UCSD-AML1 (cell line): ENCODE measurements at regions not wholly inside any gene's neighbourhood (a gene's known extent, or its start where the extent isn't known, plus 50 kb on each side); places are given as distances from the start of the nearest gene placed in this dataset.

Experiments used
- DNase-seq: peaks from one replicate; lab custom pipeline; 2025; ENCODE audit not compliant: unreplicated experiment; lab: John Stamatoyannopoulos, UW

- no peak for DNase-seq
Measured at GRCh38 chr6:9957215-9957759, 457.6 kb downstream of the TFAP2A start.

DNA sequence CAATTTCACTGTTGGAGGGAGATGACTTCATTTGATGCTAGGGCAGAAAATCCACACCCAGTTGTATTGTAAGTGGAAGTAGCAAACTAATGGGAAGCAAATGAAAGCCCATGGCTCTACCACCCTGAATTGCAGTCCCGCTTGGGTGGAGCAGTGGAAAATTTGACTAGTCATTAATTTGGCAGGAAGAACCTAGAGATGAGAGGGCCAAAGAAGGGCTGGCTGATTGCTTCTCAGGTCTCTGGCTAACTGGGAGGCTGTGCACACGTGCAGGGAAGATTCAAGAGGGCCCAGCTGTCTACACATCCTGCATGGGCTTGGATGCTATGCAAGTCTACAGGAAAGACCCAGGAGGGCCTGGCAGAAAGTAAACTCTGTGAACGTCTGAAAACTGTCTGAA, 466.2 kb downstream of the TFAP2A start:
- no peak for DNase-seq

DNA sequence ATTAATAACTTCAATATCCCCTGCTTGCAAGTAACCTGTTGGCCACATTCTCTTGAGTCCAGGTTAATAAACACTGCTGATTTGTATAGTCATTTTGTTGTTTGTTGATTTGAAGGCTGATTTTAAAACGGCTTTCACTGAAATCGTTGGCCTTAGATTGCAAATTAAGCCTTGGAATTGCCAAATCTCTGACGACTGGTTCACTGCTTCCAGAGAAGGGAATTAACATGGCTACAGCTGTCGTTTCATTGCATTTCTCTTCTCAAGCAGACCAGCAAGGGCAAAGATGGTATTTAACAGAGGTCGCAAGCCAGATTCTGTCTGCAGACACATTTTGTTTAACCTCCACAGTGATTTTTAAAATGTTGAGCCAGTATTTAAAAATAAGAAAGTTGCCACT, 470.9 kb downstream of the TFAP2A start:
- no peak for DNase-seq

DNA sequence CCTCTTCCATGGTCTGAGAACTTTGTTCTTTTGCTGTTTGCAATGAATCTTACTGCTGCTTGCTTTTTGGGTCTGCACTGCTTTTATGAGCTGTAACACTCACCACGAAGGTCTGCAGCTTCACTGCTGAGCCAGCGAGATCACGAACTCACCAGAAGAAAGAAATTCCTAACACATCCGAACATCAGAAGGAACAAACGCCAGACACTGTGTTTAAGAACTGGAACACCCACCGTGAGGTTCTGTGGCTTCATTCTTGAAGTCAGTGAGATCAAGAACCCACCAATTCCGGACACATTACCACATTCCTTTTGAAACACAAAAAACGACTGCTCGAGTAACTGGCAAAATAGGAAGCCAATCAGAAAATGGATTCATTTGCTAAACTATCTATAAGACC, 471.8 kb downstream of the TFAP2A start:
- DNase-seq = no peak

DNA sequence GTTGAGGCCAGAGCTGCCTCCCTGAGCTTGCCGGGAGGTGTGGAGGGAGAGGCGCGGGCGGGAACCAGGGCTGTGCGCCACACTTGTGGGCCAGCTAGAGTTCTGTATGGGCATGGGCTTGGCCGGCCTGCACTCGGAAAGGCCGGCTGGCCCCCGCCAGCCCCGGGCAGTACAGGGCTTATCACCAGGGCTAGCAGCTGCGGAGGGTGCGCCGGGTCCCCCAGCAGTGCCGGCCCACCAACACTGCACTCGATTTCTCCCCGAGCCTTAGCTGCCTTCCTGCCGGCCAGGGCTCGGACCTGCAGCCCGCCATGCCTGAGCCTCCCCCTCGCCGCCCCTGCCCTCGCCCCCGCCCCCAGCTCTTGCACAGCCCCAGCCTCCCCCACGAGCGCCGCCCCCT, 472.7 kb downstream of the TFAP2A start:
- DNase-seq = no peak

DNA sequence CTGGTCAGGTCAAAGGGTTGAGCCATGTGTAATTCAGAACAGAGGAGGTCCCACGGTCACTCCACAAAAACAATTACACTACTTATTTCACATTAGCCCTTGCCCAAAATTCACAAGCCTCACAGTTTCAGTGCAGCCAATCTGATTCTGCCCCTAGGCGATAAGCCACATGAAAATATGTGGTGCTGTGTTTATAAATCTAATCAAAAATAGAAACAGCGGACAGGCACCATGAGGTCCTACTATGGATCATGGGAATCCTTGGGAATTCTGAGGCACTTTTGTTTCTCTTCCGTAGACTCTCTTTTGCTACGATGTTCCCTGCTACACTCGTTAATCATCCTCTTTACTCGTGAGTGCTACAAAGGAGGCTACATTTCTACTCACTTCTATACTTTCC, 476.1 kb downstream of the TFAP2A start:
- no peak for DNase-seq

DNA sequence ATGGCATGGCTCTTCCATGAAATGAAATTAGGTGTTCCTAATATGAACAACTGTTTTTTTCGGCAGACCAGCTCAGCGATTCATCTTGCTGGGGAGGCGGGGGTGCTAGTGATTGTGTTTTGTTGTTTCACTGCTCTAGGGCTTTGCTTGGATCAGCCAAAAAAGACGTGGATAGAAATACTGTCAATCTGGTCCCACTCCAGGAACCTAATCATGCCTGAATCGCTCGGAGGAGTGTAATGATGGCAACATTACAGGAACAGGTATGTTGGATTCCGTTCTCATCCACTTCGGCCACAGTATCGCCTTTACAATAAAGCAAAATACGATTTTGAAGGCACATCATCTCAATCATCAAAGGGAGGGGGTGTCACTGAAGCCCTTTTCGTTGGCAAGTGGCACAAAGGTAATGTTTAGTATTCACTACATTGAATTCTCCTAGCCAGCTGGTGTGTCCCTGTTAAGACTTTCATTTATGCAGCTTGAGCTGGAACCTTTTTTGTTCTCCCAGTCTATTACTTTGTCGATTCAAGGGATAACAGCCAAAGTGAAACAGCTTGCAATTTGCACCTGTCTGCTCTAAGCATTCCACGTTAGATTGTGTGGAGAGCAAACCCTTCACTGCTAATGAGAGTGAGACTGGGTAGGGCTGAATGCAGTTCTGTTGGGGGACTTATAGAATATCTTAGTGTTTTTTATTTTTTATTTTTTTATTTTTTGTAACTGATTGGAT, 477.7 kb downstream of the TFAP2A start:
- no peak for DNase-seq

- DNase-seq = no peak
Measured at GRCh38 chr6:9936551-9936950, 478.3 kb downstream of the TFAP2A start.

GRCh38 chr6:9933677-9934076, 481.2 kb downstream of the TFAP2A start:
- DNase-seq = no peak

- no peak for DNase-seq
Measured at GRCh38 chr6:9927275-9927674, 487.6 kb downstream of the TFAP2A start.

DNA sequence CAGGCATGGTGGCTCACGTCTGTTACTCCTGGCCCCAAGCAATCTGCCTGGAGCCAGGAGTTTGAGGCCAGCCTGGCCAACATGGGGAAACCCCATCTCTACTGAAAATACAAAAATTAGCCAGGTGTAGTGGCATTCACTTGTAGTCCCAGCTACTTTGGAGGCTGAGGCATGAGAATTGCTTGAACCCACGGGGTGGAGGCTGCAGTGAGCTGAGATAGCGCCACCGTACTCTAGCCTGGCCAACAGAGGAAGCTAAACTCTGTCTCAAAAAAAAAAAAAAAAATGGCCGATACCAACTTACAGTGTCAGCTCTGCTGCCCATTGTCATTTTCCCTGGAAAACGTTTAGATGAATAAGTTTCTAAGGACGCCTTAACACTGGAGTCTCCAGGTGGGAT, 489.9 kb downstream of the TFAP2A start:
- DNase-seq = no peak

GRCh38 chr6:9921366-9921765, 493.5 kb downstream of the TFAP2A start:
- no peak for DNase-seq

- DNase-seq = no peak
Measured at GRCh38 chr6:9914951-9915350, 499.9 kb downstream of the TFAP2A start.

DNA sequence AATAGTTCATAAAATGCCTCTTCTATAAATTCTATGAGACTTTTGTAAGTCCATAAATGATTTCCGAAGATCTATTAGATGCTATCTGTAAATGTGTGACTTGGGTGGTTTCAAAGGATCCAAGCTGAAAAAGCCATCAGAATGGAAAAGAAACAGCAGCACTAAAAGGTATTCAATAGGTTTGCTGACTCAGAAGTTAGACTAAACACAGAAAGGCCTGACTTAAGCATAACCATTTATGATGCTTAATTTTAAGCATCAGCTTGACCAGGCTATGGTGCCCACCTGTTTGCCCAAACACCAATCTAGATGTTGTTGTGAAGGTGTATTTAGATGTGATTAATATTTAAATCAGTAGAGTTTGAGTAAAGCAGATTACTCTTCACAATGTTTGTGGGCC, 513.5 kb downstream of the TFAP2A start:
- DNase-seq = no peak

GRCh38 chr6:9896806-9897205, 518.1 kb downstream of the TFAP2A start:
- no peak for DNase-seq

DNA sequence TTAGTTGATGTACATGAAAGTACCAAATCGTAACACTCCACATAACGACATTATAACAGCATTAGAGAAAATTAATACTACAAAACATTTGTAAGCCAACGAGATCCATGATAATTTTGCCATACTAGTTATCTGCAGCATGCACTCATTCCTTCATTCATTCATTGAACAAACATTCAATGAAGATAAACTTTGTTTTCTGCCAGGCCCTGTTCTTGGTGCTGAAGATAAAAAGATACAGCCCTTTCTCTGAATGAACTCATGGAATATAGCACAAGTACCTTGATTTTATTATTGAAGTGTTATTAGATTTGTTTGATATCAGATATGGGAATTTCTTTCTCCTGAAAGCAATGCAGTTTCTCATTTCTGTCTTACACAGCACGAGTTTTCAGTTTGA, 524.0 kb downstream of the TFAP2A start:
- DNase-seq = no peak

DNA sequence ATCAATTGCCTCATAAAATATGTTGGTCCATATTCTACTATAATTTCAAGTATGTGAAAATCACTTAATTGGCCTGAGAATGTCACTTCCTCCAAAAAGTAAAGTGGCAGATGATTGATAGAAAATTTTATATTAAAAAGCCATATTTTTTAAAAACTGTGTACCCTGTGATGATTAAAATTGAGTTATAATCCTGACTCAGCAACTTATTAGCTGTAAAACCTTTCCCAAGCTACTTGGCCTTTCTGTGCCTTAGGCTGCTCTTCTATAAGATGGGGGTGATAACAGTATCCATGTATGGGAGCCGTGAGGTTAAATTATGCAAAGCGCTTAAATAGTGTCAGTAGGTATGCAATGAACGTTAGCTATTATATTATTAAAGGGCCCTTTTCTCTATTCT, 524.4 kb downstream of the TFAP2A start:
- no peak for DNase-seq

GRCh38 chr6:9878535-9878934, 536.3 kb downstream of the TFAP2A start:
- DNase-seq = no peak

DNA sequence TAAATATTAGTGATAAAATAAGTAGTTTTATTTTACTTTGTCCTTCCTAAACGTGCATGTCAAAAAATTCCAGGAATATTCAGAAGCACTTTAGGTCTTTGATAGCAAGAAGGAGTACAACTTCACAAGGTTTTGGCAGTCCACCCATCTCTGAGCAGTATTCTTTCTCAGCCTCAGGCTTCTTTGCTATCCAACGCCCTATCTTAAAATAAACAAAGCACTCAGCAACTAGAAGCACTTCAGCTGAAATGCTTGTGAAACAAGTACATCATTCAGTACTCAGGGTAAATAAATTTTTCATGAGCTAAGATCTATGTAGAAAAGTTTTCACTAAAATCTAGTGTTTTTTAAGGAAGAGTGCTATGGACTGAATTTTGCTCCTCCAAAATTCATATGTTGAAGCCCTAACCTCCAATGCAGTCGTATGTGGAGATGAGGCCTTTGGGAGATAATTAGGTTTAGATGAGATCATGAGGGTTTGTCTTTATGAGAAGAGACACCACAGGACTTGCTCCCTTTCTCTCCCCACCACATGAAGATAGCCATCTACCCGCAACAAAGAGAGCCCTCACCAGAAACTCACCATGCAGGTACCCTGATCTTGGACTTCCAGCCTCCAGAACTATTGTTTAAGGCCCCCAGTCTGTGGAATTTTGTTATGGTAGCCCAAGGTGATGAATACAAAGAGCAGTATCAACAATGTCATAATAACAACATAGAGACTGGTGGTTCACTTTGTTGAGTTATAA, 539.1 kb downstream of the TFAP2A start:
- no peak for DNase-seq

DNA sequence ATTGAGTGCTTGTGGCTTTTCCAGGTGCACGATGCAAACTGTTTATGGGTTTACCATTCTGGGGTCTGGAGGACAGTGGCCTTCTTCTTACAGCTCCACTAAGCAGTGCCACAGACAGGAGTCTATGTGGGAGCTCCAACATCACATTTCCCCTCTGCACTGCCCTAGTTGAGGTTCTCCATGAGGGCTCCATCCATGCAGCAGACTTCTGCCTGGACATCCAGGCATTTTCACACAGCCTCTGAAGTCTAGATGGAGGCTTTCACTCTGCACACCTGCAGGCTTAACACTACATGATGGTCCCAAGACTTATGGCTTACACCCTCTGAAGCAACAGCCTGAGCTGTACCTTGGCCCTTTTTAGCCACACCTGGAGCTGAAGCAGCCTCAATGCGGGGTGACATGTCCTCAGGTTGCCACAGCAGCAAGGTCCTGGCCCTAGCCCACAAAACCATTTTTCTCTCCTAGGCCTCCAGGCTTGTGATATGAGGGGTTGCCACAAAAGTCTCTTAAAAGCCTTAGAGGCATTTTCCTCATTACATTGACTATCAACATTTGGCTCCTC, 552.2 kb downstream of the TFAP2A start:
- DNase-seq = no peak

- DNase-seq = no peak
Measured at GRCh38 chr6:9851541-9852380, 563.1 kb downstream of the TFAP2A start.
